GM13976 (cell line): ENCODE measurements at regions not wholly inside any gene's neighbourhood (a gene's known extent, or its start where the extent isn't known, plus 50 kb on each side); places are given as distances from the start of the nearest gene placed in this dataset.

Experiments used
- DNase-seq: peaks from one replicate; pipeline ENCODE4 v3.0.0; 2012; ENCODE audit warnings: low spot score
- in situ Hi-C: fragments of 300-500 bp; cut with MboI; formaldehyde crosslinking; loops from one replicate; pipeline ENCODE4 v1.12.0; 2022; ENCODE audit warnings: low sequenced_read_pairs, mixed read lengths, inconsistent platforms; ENCODE audit not compliant: unreplicated experiment
- TF ChIP-seq, protein P1 (sequence below): IDR thresholded peaks from 2 replicates; pipeline ENCODE4 v1.5.1; 2012; ENCODE audit warnings: borderline replicate concordance, mild to moderate bottlenecking; ENCODE audit not compliant: insufficient read depth; ENCODE audit errors: extremely low read depth, missing control alignments, control extremely low read depth

DNA sequence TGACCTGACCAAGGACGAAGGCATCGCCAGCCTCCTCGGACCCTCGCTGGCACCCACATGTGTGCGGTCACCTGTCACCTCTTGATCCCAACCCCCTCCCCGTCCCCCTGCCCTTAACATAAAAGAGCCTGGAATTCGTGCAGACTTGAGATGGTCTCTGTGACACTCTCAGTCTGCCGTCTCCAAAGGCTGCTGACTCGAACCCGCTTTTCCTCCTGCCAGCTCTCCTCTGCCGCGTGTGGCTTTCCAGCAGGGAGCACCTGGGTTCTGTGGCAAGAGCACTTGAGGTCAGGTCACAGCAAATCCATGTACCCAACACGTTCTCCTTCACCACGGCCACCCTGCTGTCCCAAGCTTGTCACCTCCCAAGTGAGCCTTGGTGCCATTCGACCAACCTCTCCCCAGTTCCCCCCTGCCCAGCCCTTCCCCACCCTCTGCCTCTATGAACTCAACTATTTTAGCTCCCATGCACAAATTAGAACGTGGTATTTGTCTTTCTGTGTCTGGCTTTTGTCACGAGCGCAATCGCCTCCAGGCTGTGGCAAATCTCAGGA lies 207.6 kb downstream of the BRD1 start:
- TF ChIP-seq, protein P1, sequence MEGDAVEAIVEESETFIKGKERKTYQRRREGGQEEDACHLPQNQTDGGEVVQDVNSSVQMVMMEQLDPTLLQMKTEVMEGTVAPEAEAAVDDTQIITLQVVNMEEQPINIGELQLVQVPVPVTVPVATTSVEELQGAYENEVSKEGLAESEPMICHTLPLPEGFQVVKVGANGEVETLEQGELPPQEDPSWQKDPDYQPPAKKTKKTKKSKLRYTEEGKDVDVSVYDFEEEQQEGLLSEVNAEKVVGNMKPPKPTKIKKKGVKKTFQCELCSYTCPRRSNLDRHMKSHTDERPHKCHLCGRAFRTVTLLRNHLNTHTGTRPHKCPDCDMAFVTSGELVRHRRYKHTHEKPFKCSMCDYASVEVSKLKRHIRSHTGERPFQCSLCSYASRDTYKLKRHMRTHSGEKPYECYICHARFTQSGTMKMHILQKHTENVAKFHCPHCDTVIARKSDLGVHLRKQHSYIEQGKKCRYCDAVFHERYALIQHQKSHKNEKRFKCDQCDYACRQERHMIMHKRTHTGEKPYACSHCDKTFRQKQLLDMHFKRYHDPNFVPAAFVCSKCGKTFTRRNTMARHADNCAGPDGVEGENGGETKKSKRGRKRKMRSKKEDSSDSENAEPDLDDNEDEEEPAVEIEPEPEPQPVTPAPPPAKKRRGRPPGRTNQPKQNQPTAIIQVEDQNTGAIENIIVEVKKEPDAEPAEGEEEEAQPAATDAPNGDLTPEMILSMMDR = no peak
- in situ Hi-C loops = no loop called here
- no peak for DNase-seq

DNA sequence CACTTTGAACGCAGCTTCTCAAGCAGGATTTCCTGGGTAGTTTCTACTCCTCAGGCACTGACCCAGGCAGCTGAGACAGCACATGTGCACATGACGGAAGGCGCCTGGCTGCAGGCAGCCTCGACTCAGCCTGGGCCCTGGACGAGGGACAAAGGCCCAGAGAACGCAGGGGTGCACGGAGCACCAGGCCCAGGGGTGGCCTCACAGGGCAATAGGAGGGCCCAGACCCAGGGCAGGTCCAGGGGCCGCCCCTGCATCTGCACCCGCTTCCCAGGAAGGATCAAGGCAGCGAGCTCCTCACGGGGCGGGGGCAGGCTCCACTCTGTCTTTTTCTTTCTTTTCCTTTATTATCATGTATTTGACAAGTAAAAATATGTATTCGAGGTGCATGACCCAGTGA lies 208.4 kb downstream of the BRD1 start:
- in situ Hi-C loops = no loop called here
- TF ChIP-seq, protein P1 = no peak
- no peak for DNase-seq

DNA sequence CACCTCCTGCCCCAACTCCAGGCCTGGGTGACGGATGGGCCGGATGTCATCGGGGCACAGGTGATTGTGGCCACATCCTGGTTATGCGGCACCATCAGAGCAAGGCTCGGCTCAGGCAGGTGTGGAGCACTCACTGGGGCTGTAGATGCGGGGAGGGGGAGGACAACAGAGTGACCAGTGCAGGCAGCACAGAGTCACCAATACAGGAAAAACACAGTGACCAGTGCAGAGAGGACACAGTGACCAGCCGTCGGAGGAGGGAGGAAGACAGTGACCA lies 209.1 kb downstream of the BRD1 start:
- DNase-seq = no peak
- in situ Hi-C loops = no loop called here
- TF ChIP-seq, protein P1 = no peak

DNA sequence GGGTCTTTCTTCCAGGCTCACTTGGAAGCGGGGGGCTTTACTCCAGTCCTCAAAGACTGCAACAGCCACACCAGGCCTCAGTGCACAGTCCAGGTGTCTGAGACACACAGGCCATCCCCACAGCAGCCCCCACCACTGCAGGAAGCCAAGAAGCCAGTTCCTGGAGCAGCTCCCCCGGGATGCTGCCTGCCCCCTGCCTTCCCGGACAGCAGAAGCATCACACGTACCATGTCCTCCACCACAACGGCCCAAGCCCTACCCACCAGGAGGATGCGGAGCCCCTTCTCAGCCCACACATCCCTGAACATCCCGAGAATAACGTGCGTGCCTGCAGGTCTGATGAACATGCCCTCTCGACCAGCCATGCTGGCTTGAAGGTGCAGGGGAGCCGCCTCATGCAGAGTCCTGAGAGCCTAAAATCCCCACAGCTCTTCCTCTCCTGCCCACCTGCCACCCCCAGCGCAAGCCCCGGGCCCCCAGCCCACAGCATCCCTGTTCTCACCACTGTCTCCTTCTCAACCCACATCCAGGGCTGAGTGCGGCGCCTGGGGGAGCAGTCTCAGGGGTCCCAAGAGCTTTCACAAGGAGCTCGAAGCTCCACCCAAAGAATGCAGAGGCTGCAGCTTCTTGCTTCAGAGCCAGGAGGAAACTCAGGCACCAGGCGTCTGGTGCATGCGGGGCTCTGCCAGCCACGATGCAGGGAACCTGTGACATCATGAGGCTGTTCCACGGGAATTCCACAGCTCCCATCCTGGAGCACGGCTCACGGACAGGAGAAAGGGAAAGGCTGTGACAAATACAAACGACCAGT lies 209.6 kb downstream of the BRD1 start:
- no peak for DNase-seq

DNA sequence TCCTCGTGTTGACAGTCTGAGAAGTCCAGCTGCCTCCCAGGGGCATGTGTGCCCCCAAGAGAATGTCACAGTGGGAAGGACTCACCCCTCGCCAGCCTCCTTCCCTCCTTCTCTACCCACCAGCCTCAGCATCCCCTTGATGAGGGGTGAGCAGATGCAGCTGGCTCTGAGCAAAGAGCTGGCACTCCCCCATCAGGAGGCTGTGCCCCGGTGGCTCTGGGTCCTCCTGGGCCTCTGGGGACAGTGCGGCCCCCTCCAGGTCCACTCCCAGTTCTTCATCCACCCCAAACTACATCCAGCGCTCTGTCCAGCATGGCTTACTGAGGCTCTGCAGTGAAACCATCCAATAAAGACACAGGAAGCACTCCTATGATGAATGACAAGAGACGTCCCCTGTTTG lies 210.4 kb downstream of the BRD1 start:
- in situ Hi-C loops = no loop called here
- DNase-seq = no peak
- TF ChIP-seq, protein P1 = no peak

More for the DNA sequence above, 209.6 kb downstream of the BRD1 start:
- TF ChIP-seq, protein P1 = no peak
- in situ Hi-C loops = no loop called here

DNA sequence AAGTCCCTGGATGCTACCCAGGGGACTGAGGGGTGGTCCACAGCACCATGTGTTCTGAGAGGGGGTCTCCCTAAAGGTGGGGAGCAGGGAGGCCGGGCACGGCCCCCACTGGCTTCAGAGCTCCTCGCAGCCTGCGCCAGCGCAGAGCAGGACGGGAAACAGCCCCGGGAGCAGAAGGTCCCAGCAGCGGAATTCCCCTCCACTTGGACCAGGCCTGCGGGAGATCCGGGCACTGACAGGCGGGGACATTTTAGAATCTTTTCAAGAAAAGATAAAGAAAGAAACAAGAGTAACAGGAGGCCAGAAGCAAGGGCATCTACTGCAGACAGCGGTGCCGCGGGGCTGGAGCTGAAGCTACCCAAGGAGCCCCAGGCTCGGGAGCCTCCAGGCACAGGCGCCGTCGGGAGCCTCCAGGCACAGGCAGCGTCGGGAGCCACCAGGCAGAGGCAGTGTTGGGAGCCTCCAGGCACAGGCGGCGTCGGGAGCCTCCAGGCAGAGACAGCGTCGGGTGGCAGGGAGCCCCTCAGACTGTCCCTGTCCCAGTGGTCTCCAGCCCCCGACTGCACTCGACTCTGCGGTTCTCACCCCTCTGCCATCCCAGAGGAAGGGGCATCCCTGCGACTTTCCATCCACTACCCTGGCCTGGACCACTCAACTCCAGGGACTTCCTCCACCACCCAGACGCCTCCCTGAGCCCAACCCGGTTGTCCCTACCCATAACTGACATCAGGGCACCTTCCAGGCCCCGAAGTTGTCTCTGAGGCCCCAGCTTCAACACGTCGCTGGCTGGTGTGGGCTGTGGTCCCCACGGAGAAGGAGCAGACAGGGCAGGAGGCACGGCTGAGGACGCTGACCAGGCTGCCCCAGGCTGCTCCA lies 211.1 kb downstream of the BRD1 start:
- TF ChIP-seq, protein P1 = no peak
- no peak for DNase-seq
- in situ Hi-C loops = no loop called here
